Smooth muscle cell (in vitro differentiated cells): ENCODE measurements at regions not wholly inside any gene's neighbourhood (a gene's known extent, or its start where the extent isn't known, plus 50 kb on each side); places are given as distances from the start of the nearest gene placed in this dataset.

Experiments
- DNase-seq: peaks from one replicate; lab custom pipeline; 2025; ENCODE audit not compliant: unreplicated experiment; lab: John Stamatoyannopoulos, UW
- H2AFZ ChIP-seq: fragments of 200-600 bp; sonication (generic); 2 replicates; pipeline ENCODE4 v1.6.0; 2016; ENCODE audit warnings: antibody characterized with exemption, low read depth, mild to moderate bottlenecking
- H3F3A ChIP-seq: fragments of 200-600 bp; sonication (generic); 2 replicates; pipeline ENCODE4 v1.6.0; 2017; ENCODE audit warnings: antibody characterized with exemption, low read depth
- H3K27ac ChIP-seq: fragments of 200-600 bp; sonication (generic); 2 replicates; pipeline ENCODE4 v1.5.1; 2016; ENCODE audit warnings: low read depth, mild to moderate bottlenecking
- H3K27me3 ChIP-seq: fragments of 200-600 bp; sonication (generic); 2 replicates; pipeline ENCODE4 v1.6.1; 2016; ENCODE audit warnings: low read depth, mild to moderate bottlenecking
- H3K36me3 ChIP-seq: fragments of 200-600 bp; sonication (generic); 2 replicates; pipeline ENCODE4 v1.5.1; 2016; ENCODE audit warnings: low read depth
- H3K4me1 ChIP-seq: fragments of 200-600 bp; sonication (generic); 2 replicates; pipeline ENCODE4 v1.5.1; 2016; ENCODE audit warnings: low read depth
- H3K4me2 ChIP-seq: fragments of 200-600 bp; sonication (generic); 2 replicates; pipeline ENCODE4 v1.6.0; 2016; ENCODE audit warnings: mild to moderate bottlenecking
- H3K4me3 ChIP-seq: fragments of 200-600 bp; sonication (generic); 2 replicates; pipeline ENCODE4 v1.5.1; 2016; ENCODE audit warnings: mild to moderate bottlenecking
- H3K79me2 ChIP-seq: fragments of 200-600 bp; sonication (generic); 2 replicates; pipeline ENCODE4 v1.6.0; 2016; ENCODE audit warnings: low read depth, mild to moderate bottlenecking
- H3K9ac ChIP-seq: fragments of 200-600 bp; sonication (generic); 2 replicates; pipeline ENCODE4 v1.6.0; 2016; ENCODE audit warnings: low read depth
- H3K9me3 ChIP-seq: fragments of 200-600 bp; sonication (generic); replicated peaks from 2 replicates; pipeline ENCODE4 v1.5.1; 2016; ENCODE audit warnings: low read depth
- H4K20me1 ChIP-seq: fragments of 200-600 bp; sonication (generic); 2 replicates; pipeline ENCODE4 v1.6.0; 2016; ENCODE audit warnings: low read depth
- CTCF ChIP-seq: fragments of 200-600 bp; sonication (generic); IDR thresholded peaks from 2 replicates; pipeline ENCODE4 v1.5.1; 2017; ENCODE audit warnings: borderline replicate concordance, mild to moderate bottlenecking, antibody characterized with exemption; ENCODE audit not compliant: insufficient read depth, poor library complexity, severe bottlenecking
- WGBS: methylation state at CpG from one replicate; pipeline ENCODE4 v1.1.7; 2016; ENCODE audit warnings: low lambda C conversion rate; 5-methylcytosine and 5-hydroxymethylcytosine counted together

- TF ChIP-seq CTCF = no peak
- DNase-seq = no peak
Measured at GRCh38 chr4:171432536-171432935, 380.7 kb upstream of the GALNTL6 start.

DNA sequence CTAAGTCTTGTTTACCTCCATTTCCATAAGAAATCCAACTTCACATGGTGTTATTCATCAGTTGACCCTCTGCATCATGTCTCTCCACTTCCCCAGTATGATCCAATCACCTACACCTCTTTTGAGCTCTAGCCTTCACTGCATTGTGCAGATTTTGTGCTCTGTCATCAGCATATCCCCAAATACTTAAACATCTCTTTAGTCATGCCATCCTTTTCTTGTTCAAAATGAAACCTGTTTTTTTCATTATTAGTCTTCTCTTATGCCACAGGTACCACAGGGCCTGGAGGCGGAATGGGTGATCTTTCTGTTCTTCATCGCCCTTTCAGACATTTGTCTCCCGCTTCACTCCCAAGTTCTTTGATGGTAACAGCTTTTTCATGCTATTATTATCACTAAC is 382.7 kb upstream of the GALNTL6 start:
- H3K79me2 ChIP-seq = no peaks in the 10 kb centered on the region
- TF ChIP-seq CTCF = no peak
- H3K4me2 ChIP-seq = no peak overlapping the region
- H3K4me3 ChIP-seq = no peak overlapping the region
- DNase-seq = no peak
- H3K27me3 ChIP-seq = no peaks in the 10 kb centered on the region
- H3K9me3 ChIP-seq = no peaks in the 10 kb centered on the region
- no peaks in the 10 kb centered on the region for H4K20me1 ChIP-seq
- H3K9ac ChIP-seq = no peak overlapping the region
- H3K4me1 ChIP-seq = no peaks in the 10 kb centered on the region
- H2AFZ ChIP-seq = no peak overlapping the region
- H3F3A ChIP-seq = no peaks in the 10 kb centered on the region
- H3K27ac ChIP-seq = no peak overlapping the region
- no peaks in the 10 kb centered on the region for H3K36me3 ChIP-seq
- WGBS = 97% methylated on average over 3 of the region's 3 CpGs

More at GRCh38 chr4:171432536-171432935, 380.7 kb upstream of the GALNTL6 start:
- H3K36me3 ChIP-seq = no peaks in the 10 kb centered on the region
- H3K4me2 ChIP-seq = no peak overlapping the region
- no peaks in the 10 kb centered on the region for H3F3A ChIP-seq
- no peaks in the 10 kb centered on the region for H3K27me3 ChIP-seq
- H2AFZ ChIP-seq = no peak overlapping the region
- H3K9me3 ChIP-seq = no peaks in the 10 kb centered on the region
- H4K20me1 ChIP-seq = no peaks in the 10 kb centered on the region
- H3K79me2 ChIP-seq = no peaks in the 10 kb centered on the region
- no peaks in the 10 kb centered on the region for H3K4me1 ChIP-seq
- no peak overlapping the region for H3K4me3 ChIP-seq
- H3K27ac ChIP-seq = no peak overlapping the region
- H3K9ac ChIP-seq = no peak overlapping the region

- Histone ChIP-seq H3K4me3 (no peak overlapping the region), H3K36me3 (no peaks in the 10 kb centered on the region), H3K9ac (no peak overlapping the region), H3K4me1 (no peaks in the 10 kb centered on the region), H4K20me1 (no peaks in the 10 kb centered on the region), H3K27me3 (no peaks in the 10 kb centered on the region), H3K27ac (no peak overlapping the region), H3K9me3 (no peaks in the 10 kb centered on the region), H3K4me2 (no peak overlapping the region), H3F3A (no peaks in the 10 kb centered on the region), H3K79me2 (no peaks in the 10 kb centered on the region), H2AFZ (no peak overlapping the region)
- WGBS = 90% methylated on average over 6 of the region's 6 CpGs
- no peak for TF ChIP-seq CTCF
- no peak for DNase-seq
Measured at GRCh38 chr4:171397175-171397574, 416.0 kb upstream of the GALNTL6 start.

- no peak for TF ChIP-seq CTCF
- 78% methylated on average over 3 of the region's 3 CpGs for WGBS
- no peak overlapping the region for H3K9ac ChIP-seq
Measured at GRCh38 chr4:171390626-171391025, 422.6 kb upstream of the GALNTL6 start.

More at GRCh38 chr4:171390626-171391025, 422.6 kb upstream of the GALNTL6 start:
- Histone ChIP-seq H4K20me1 (no peaks in the 10 kb centered on the region), H3K4me3 (no peak overlapping the region), H3K27me3 (no peaks in the 10 kb centered on the region), H2AFZ (no peak overlapping the region), H3K27ac (no peak overlapping the region), H3K36me3 (no peaks in the 10 kb centered on the region), H3K79me2 (no peaks in the 10 kb centered on the region), H3F3A (no peaks in the 10 kb centered on the region), H3K4me2 (no peak overlapping the region), H3K9me3 (no peaks in the 10 kb centered on the region), H3K4me1 (no peaks in the 10 kb centered on the region)
- no peak for DNase-seq
